ES-I3 (cell line): ENCODE measurements at regions not wholly inside any gene's neighbourhood (a gene's known extent, or its start where the extent isn't known, plus 50 kb on each side); places are given as distances from the start of the nearest gene placed in this dataset.

ENCODE experiments used
- H3K36me3 ChIP-seq: 2 replicates; pipeline ENCODE4 v1.6.1; 2013; ENCODE audit warnings: mild to moderate bottlenecking, low read length, control low read depth, moderate library complexity; ENCODE audit not compliant: insufficient read depth
- H3K4me1 ChIP-seq: 2 replicates; pipeline ENCODE4 v1.6.1; 2013; ENCODE audit warnings: mild to moderate bottlenecking, control low read depth, low read length; ENCODE audit not compliant: insufficient read depth
- H3K9ac ChIP-seq: 2 replicates; pipeline ENCODE4 v1.6.1; 2013; ENCODE audit warnings: low read depth, mild to moderate bottlenecking, low read length, moderate library complexity
- H3K9me3 ChIP-seq: 2 replicates; pipeline ENCODE4 v1.6.1; 2013; ENCODE audit warnings: mild to moderate bottlenecking, low read length, moderate library complexity; ENCODE audit not compliant: control insufficient read depth, insufficient read depth

DNA sequence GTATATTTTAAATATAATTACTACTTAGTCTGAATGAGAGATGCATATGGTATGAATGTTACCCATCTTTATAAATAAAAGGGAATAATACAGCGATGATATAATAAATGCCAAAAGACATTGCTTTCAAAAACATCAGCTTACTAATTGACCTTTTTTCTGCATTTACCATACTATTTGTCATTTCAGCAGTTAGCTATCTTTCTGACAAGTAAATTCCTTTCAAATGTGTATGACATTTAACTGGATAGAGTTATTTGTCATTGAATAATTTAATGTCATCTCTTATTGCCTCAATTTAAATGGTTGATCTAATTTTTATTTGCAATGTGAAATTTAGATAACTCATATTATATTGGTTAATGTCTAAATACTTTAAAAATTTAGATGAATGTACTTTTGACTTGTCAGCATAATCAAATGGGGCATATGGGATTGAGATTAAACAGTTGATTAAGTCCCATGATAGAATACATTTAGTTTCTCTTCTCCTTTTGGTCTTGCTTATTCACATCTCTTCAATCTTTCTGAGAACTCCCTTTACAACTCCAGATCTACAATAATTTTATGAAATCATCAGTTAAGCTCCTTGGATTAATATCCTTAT, 350.9 kb downstream of the PCDH18 start:
- H3K9ac ChIP-seq, result no peak overlapping the region
- no peaks in the 10 kb centered on the region for H3K4me1 ChIP-seq
- no peaks in the 10 kb centered on the region for H3K36me3 ChIP-seq
- H3K9me3 ChIP-seq, result no peaks in the 10 kb centered on the region

DNA sequence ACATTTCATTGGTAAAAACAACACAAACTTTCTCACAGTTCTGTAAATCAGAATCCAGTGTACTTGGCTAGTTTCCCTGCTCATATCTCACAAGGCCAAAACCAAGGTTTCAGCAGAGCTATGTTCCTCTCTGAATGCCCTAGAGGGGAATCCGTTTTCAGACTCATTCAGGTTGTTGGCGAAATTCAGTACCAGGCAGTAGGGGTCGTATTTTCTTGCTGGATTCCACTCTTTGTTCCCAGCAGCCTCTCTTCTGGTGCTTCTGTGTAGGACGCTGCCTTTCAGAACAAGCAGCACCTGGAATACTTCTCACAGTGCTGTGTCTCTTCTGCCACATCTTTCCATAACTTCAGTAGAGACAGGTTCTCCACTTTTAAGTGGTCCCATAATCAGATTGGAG, 351.9 kb downstream of the PCDH18 start:
- H3K9me3 ChIP-seq, result no peaks in the 10 kb centered on the region
- H3K4me1 ChIP-seq, result no peaks in the 10 kb centered on the region
- H3K36me3 ChIP-seq, result no peaks in the 10 kb centered on the region
- no peak overlapping the region for H3K9ac ChIP-seq

DNA sequence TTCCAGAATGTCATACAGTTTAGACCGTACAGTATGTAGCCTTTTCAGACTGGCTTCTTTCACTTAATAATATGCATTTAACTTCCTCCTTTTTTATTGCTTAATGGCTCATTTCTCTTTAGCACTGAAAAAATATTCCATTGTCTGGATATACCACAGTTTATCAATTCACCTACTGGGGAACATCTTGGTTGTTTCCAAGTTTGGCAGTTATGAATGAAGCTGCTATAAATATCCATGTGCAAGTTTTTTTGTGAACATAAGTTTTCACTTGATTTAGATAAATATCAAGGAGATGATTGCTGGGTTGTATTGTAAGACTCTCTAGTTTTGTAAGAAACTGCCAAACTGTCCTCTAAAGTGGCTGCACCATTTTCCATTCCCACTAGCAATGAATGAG, 375.5 kb downstream of the PCDH18 start:
- no peaks in the 10 kb centered on the region for H3K9me3 ChIP-seq
- no peaks in the 10 kb centered on the region for H3K4me1 ChIP-seq
- no peak overlapping the region for H3K9ac ChIP-seq
- no peaks in the 10 kb centered on the region for H3K36me3 ChIP-seq

DNA sequence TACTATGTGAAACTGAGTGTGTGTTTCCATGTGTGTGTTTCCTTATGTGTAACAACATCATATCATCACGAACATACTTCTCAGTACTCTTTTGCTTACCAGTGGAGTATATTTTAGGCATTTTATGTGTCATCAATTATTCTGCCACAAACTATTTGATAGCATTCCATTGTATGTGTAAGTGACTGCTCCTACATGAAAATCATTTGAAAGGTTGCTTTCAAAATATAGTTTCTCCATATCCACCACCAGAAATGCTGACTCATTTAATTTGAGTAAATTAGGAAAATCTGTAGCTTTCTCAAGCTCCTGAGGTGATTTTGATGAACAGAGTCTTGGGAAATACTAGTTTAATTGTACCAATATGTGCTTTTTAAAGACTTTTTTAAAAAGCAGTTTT, 376.2 kb downstream of the PCDH18 start:
- Histone ChIP-seq H3K9ac (no peak overlapping the region), H3K4me1 (no peaks in the 10 kb centered on the region), H3K36me3 (no peaks in the 10 kb centered on the region), H3K9me3 (no peaks in the 10 kb centered on the region)

DNA sequence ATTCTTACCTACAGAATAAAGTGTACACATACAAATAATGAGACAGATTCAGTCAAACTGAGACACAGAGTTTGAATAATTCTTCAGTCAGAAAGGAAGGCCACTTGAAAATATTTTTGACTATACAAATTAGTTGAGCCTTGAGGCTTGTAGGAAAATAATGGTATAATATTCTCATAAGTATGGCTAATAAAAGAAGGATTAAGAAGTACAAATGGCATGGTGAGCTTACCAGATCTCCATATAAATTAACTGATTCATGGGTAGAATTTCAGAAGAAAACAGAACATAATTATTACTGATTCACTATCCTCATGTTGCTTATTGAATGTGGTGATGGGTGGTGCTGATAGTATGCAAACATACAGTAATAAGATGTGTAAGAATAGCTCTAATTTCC, 401.1 kb downstream of the PCDH18 start:
- Histone ChIP-seq H3K9me3 (no peaks in the 10 kb centered on the region), H3K9ac (no peak overlapping the region), H3K36me3 (no peaks in the 10 kb centered on the region), H3K4me1 (no peaks in the 10 kb centered on the region)

DNA sequence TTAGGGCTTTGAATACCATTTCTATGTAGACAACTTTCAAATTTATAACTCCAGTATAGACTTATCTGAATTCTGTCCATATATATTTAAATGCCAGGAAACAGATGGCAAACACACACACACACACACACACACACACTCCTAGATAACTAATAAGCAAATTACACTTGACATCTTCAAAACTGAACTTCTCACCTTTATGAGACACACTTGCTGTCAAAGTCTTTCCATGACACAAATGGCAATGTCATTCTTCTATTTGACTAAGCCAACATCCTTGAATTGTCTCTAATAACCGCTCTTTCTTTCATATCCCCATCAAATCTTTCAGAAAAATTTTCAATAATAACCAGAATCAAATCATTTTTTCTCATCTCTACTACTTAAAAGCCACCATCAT, 402.4 kb downstream of the PCDH18 start:
- H3K9me3 ChIP-seq, result no peaks in the 10 kb centered on the region
- no peak overlapping the region for H3K9ac ChIP-seq
- H3K36me3 ChIP-seq, result no peaks in the 10 kb centered on the region
- H3K4me1 ChIP-seq, result no peaks in the 10 kb centered on the region

DNA sequence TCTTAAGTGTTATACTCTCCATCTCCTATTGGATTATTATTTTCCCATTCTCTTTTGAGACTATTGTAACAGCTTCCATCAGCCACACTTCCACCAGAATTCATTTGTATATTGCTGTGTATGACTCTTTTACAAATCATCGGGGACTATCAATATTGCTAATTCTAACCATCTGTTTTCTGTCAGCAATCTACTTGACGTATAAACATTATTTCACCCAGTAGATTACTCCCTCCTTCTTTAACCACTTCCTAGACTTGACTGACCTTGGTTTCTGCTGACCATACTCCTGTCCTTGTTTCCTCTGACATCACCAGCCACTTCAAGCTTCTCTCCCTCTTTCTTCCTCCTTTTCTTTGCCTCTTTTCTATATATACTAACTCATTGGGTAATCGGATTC, 402.9 kb downstream of the PCDH18 start:
- Histone ChIP-seq H3K36me3 (no peaks in the 10 kb centered on the region), H3K9me3 (no peaks in the 10 kb centered on the region), H3K4me1 (no peaks in the 10 kb centered on the region), H3K9ac (no peak overlapping the region)

DNA sequence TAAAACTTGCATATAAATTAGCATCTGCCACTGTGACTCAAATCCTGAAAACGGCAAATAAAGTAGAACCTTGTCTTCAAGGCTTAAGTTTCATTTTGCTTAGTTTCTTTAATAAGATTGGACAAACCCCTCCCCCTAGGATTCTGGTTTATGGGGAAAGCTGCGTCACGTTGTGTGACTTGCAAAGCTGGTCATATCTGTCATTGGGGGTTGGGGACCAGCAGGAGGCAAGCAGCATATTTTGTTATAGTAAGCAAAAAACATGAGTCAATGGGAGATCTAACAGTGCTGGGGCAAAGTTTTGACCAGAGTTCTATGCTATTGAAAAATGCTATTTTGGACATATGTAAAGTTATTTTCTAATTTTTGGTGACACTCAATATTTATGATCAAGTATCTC, 407.3 kb downstream of the PCDH18 start:
- Histone ChIP-seq H3K4me1 (no peaks in the 10 kb centered on the region), H3K9ac (no peak overlapping the region), H3K9me3 (no peaks in the 10 kb centered on the region), H3K36me3 (no peaks in the 10 kb centered on the region)

DNA sequence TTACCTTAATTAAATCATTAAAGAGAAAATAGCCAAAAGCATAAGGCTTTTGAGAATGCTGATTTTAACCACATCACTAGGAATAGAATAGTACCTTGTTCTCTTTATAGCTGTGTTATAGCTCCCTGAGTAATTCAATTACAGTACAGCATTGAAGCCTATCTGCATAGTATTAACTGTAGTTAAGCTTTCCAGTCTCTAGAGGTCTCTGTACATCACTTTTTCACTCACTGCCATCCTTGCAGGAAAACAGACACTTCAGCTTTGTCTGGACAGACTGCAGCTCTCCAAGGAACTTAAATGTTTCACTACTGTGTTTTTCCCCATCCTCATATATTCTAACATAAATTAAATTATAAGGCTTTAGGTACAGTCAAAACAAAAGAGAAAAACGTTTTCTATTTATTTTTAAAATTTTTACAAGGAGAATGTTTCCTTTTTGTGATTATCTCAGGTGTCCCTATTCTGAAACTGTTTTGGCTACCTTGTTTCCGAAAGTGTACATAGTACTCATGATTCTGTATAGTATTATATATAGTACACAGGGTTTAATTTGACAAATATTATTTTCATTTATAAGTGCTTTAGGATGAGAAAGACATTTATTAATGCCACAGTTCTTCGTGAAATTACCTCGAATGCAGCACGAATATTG, 407.9 kb downstream of the PCDH18 start:
- no peaks in the 10 kb centered on the region for H3K36me3 ChIP-seq
- no peaks in the 10 kb centered on the region for H3K4me1 ChIP-seq
- no peak overlapping the region for H3K9ac ChIP-seq
- H3K9me3 ChIP-seq, result no peaks in the 10 kb centered on the region

DNA sequence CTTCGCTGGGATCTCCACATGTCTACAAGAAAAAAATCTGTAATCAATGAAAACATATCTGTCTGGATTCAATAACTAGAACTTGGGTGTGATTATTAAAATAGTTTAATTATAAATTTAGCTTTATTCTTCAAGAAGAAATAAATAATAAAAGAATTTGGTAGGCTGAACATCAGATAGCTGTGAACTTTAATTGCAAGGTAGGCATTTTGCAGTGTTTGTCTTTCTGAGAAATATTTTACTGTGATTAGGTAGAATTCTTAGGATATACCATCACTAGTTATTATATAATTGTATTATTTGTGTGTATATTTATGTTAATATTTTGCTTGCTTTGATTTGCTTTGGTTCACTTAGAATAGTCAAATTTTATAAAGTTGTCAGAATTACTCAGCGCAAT, 409.4 kb downstream of the PCDH18 start:
- Histone ChIP-seq H3K9ac (no peak overlapping the region), H3K36me3 (no peaks in the 10 kb centered on the region), H3K9me3 (no peaks in the 10 kb centered on the region), H3K4me1 (no peaks in the 10 kb centered on the region)

DNA sequence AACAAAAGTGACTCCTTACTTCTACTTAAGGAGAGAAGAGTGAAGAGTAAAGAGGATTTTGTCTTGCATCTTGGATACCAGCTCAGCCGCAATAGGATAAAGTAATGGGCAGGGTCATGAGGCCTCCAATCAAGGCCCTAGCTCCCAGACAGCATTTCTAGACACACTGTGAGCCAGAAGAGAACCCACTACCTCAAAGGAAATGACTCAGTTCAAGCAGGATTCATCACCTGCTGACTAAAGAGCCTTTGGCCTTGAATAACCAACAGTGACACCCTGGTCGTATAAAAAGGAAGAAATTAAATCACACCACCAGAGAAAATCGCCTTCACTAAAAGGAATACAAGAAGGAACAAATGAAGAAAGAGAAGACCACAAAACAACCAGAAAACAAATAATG, 416.1 kb downstream of the PCDH18 start:
- no peaks in the 10 kb centered on the region for H3K9me3 ChIP-seq
- no peaks in the 10 kb centered on the region for H3K4me1 ChIP-seq
- H3K36me3 ChIP-seq, result no peaks in the 10 kb centered on the region
- H3K9ac ChIP-seq, result no peak overlapping the region

DNA sequence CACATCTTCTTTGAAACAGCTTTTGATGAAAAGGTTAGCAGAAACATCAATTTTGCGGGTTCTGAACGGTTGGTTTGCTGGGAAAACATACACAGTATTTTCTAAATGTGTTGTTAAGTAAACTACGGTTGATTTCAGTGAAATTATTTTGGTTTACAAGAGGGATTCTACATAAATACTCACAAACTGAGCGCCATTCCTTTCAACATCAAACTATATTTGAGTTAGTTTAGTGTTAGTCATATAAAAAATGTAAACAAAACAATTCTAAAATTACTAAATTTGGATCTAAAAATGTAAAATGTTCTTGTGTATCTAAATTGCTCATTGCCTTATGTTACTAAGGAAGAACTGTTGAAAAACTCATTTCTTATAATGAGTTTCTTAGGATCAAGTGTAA, 425.6 kb downstream of the PCDH18 start:
- H3K9me3 ChIP-seq, result no peaks in the 10 kb centered on the region
- no peaks in the 10 kb centered on the region for H3K4me1 ChIP-seq
- H3K36me3 ChIP-seq, result no peaks in the 10 kb centered on the region
- H3K9ac ChIP-seq, result no peak overlapping the region

DNA sequence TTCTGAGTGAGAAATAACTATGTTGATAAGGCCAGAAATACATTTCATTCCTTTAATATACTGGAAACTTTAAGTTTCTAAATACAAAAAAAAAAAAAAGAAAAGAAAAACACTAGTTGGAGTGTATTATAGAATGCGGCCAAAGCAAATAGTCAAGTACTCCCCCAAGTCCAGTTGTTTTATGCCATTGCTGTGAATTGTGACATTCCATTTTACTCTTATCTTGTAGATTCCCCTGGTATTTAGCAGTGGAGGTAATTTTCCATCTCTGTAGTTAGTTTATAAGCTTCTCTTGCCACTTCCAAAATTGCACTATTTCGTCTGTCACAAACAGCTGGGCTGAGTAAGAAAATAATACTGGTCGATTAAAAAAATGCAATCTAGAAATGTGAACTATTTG, 426.0 kb downstream of the PCDH18 start:
- Histone ChIP-seq H3K9ac (no peak overlapping the region), H3K4me1 (no peaks in the 10 kb centered on the region), H3K9me3 (no peaks in the 10 kb centered on the region), H3K36me3 (no peaks in the 10 kb centered on the region)

DNA sequence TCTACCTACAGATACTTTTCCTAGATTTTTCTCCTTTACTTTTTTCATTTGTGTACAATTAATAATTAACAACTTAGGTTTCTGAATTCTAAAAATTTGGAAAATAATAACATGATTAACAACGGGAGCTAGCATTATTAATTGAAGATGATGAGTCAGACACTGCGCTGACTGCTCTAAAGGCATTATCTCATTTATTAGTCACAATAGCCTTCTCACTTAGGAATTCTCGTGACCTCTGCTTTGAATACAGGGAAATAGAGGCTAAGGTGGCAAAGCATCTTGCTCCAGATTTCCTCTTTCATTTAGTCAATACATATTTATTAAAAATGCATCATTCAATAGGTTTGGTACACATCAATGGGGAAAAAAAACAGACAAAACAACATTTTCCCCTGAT, 441.3 kb downstream of the PCDH18 start:
- no peaks in the 10 kb centered on the region for H3K9me3 ChIP-seq
- no peak overlapping the region for H3K9ac ChIP-seq
- H3K4me1 ChIP-seq, result no peaks in the 10 kb centered on the region
- H3K36me3 ChIP-seq, result no peaks in the 10 kb centered on the region

DNA sequence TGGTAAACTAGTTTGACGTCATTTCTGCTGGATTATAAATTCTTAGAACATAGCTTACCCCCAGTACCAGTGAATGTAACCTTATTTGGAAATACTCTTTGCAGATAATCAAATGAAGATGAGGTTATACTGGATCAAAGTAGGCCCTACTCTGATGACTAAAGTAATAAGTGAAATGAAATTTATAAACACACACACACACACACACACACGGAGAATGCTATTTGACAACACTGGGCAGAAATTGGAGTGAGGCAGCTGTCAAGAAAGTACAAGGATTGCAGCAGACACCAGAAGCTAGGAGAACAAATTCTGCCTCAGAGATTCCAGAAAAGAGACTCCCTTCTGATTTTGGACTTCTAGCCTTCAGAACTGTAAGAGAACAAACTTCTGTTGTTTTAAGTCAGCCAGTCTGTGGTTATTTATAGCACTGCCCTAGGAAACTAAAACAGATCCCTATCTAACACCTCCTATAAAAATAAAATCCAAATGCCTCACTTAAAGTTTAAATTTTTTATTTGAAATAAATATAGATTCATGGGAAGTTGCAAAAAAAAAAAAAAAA, 448.6 kb downstream of the PCDH18 start:
- H3K4me1 ChIP-seq, result no peaks in the 10 kb centered on the region
- no peaks in the 10 kb centered on the region for H3K9me3 ChIP-seq
- H3K36me3 ChIP-seq, result no peaks in the 10 kb centered on the region
- no peak overlapping the region for H3K9ac ChIP-seq
